GM10266 (cell line): ENCODE measurements at regions not wholly inside any gene's neighbourhood (a gene's known extent, or its start where the extent isn't known, plus 50 kb on each side); places are given as distances from the start of the nearest gene placed in this dataset.

ENCODE experiments used
- DNase-seq: peaks from one replicate; pipeline ENCODE4 v3.0.0; 2012; ENCODE audit errors: extremely low spot score
- TF ChIP-seq, protein P1 (sequence below): IDR thresholded peaks from 2 replicates; pipeline ENCODE4 v1.5.1; 2012; ENCODE audit warnings: mild to moderate bottlenecking, low read depth; ENCODE audit not compliant: control insufficient read depth, insufficient read depth; ENCODE audit errors: missing control alignments

DNA sequence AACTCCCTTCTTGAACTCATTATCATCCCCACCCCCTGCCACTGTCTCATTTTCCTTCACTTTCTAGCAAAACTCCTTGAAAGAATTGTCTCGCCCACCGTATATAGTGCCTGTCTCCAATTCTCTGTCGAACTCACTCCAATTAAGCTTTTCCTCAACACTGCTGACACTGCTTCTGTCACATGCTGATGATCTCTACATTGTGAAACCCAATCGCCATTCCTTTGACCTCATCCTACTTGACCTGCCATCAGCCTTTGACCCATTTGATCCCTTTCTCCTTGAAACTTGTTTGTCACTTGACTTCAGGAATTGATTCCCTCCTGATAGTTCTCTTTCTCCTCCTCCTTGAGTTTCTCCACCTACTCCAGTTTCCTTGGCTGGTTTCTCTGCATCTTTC lies 54.8 kb downstream of the CCDC71L start:
- TF ChIP-seq, protein P1, sequence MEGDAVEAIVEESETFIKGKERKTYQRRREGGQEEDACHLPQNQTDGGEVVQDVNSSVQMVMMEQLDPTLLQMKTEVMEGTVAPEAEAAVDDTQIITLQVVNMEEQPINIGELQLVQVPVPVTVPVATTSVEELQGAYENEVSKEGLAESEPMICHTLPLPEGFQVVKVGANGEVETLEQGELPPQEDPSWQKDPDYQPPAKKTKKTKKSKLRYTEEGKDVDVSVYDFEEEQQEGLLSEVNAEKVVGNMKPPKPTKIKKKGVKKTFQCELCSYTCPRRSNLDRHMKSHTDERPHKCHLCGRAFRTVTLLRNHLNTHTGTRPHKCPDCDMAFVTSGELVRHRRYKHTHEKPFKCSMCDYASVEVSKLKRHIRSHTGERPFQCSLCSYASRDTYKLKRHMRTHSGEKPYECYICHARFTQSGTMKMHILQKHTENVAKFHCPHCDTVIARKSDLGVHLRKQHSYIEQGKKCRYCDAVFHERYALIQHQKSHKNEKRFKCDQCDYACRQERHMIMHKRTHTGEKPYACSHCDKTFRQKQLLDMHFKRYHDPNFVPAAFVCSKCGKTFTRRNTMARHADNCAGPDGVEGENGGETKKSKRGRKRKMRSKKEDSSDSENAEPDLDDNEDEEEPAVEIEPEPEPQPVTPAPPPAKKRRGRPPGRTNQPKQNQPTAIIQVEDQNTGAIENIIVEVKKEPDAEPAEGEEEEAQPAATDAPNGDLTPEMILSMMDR: no peak
- DNase-seq: no peak

GRCh38 chr7:106604971-106605370 lies 56.0 kb downstream of the CCDC71L start:
- no peak for DNase-seq
- TF ChIP-seq, protein P1: no peak

- TF ChIP-seq, protein P1: no peak
- DNase-seq: no peak
These were observed 56.5 kb downstream of the CCDC71L start for GRCh38 chr7:106604303-106604924.

- TF ChIP-seq, protein P1: no peak
- DNase-seq: no peak
These were observed 57.6 kb downstream of the CCDC71L start for GRCh38 chr7:106603346-106603745.

GRCh38 chr7:106602062-106602461 lies 58.9 kb downstream of the CCDC71L start:
- TF ChIP-seq, protein P1: no peak
- DNase-seq: no peak

- TF ChIP-seq, protein P1: no peak
- DNase-seq: no peak
These were observed 60.2 kb downstream of the CCDC71L start for GRCh38 chr7:106600569-106601373.

DNA sequence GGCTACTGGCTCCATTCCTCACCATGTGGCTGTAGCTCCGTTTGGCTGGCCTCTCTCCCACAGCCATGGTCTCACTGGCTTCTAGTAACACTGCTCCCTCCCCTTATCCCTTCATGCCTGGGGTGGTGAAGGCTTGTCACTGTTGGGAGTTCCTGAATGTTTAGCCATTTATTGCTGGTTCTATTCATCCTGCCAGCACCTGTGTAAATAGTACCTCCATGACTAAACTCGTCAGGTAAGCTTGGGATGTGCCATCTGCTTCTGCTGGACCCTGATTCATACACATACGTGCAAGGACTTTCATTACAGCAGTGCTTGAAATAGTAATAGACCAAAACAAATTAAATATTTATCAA lies 61.6 kb downstream of the CCDC71L start:
- DNase-seq: no peak
- TF ChIP-seq, protein P1: no peak
